ENCODE measurements at regions not wholly inside any gene's neighbourhood (a gene's known extent, or its start where the extent isn't known, plus 50 kb on each side); places are given as distances from the start of the nearest gene placed in this dataset.

DNA sequence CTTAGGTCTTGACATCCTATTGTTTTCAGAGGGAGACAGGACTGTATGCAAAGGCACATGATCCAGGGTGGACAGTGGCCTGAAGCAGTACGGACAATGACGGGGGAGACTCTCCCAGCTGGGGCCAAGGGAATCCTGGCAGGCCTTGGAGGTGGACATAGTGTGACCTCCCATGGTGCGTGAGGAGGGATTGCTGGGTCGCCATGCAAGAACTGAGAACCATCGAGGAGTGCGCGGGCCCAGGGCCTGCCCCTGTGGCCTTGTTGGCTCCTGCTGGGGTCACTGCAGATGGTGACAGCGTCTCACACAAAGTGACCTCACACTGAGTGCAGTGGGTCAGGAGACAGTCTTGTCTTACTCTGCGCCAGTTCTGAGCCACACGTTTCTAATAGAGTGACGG lies 192.4 kb downstream of the GADD45G start:
- no peak for TF ChIP-seq EZH2 (IDR thresholded peaks at IDR 0.05; ENCODE audit: borderline replicate concordance)
- TF ChIP-seq, protein P1, sequence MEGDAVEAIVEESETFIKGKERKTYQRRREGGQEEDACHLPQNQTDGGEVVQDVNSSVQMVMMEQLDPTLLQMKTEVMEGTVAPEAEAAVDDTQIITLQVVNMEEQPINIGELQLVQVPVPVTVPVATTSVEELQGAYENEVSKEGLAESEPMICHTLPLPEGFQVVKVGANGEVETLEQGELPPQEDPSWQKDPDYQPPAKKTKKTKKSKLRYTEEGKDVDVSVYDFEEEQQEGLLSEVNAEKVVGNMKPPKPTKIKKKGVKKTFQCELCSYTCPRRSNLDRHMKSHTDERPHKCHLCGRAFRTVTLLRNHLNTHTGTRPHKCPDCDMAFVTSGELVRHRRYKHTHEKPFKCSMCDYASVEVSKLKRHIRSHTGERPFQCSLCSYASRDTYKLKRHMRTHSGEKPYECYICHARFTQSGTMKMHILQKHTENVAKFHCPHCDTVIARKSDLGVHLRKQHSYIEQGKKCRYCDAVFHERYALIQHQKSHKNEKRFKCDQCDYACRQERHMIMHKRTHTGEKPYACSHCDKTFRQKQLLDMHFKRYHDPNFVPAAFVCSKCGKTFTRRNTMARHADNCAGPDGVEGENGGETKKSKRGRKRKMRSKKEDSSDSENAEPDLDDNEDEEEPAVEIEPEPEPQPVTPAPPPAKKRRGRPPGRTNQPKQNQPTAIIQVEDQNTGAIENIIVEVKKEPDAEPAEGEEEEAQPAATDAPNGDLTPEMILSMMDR (IDR thresholded peaks at IDR 0.05; ENCODE audit: poor library complexity), result no peak

All from hepatocyte (in vitro differentiated cells).